HepG2 (cell line): ENCODE measurements at regions not wholly inside any gene's neighbourhood (a gene's known extent, or its start where the extent isn't known, plus 50 kb on each side); places are given as distances from the start of the nearest gene placed in this dataset.

Experiments used
- FOXK2 ChIP-seq: fragments of 450-650 bp; IDR thresholded peaks from 2 replicates; pipeline ENCODE4 v1.6.1; 2016
- ZNF556 ChIP-seq: sonication (generic); formaldehyde crosslinking; IDR thresholded peaks from 2 replicates; pipeline ENCODE4 v1.4.0; 2020; ENCODE audit warnings: mild to moderate bottlenecking, missing genetic modification reagents, borderline replicate concordance
- ZNF569 ChIP-seq: sonication (generic); formaldehyde crosslinking; IDR thresholded peaks from 2 replicates; pipeline ENCODE4 v1.5.0; 2020; ENCODE audit warnings: mild to moderate bottlenecking, missing genetic modification reagents, moderate library complexity, borderline replicate concordance
- TF ChIP-seq, protein P1 (sequence below): sonication (generic); formaldehyde crosslinking; IDR thresholded peaks from 2 replicates; pipeline ENCODE4 v1.4.0; 2020; ENCODE audit warnings: missing genetic modification reagents, borderline replicate concordance
- TF ChIP-seq, protein P2 (sequence below): sonication (generic); formaldehyde crosslinking; IDR thresholded peaks from 2 replicates; pipeline ENCODE4 v1.5.0; 2020; ENCODE audit warnings: mild to moderate bottlenecking, missing genetic modification reagents, borderline replicate concordance
- TF ChIP-seq, protein P3 (sequence below): sonication (generic); formaldehyde crosslinking; IDR thresholded peaks from 2 replicates; pipeline ENCODE4 v1.8.1; 2023; ENCODE audit warnings: mild to moderate bottlenecking, moderate library complexity, missing genetic modification reagents

DNA sequence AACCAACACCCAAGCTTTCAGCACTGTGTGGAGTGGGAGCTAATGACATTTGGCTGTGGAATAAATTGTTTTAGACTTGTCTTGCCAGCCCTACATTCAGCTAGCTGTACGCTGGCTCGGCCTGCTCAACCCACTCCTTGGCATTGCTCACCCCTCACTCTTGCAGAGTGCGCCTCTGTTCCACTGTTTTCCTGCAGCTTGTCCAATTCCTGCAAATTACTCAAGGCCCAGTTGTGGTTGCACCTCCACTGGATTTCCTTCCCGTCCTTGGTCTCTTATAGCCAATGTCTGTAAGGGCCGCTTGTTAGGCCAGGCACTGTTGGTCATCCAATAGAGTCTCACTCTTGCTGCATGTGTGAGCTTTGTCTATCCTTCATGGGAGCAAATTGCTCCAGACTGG is 55.5 kb upstream of the ADRA1D start (continued):
- TF ChIP-seq, protein P1, sequence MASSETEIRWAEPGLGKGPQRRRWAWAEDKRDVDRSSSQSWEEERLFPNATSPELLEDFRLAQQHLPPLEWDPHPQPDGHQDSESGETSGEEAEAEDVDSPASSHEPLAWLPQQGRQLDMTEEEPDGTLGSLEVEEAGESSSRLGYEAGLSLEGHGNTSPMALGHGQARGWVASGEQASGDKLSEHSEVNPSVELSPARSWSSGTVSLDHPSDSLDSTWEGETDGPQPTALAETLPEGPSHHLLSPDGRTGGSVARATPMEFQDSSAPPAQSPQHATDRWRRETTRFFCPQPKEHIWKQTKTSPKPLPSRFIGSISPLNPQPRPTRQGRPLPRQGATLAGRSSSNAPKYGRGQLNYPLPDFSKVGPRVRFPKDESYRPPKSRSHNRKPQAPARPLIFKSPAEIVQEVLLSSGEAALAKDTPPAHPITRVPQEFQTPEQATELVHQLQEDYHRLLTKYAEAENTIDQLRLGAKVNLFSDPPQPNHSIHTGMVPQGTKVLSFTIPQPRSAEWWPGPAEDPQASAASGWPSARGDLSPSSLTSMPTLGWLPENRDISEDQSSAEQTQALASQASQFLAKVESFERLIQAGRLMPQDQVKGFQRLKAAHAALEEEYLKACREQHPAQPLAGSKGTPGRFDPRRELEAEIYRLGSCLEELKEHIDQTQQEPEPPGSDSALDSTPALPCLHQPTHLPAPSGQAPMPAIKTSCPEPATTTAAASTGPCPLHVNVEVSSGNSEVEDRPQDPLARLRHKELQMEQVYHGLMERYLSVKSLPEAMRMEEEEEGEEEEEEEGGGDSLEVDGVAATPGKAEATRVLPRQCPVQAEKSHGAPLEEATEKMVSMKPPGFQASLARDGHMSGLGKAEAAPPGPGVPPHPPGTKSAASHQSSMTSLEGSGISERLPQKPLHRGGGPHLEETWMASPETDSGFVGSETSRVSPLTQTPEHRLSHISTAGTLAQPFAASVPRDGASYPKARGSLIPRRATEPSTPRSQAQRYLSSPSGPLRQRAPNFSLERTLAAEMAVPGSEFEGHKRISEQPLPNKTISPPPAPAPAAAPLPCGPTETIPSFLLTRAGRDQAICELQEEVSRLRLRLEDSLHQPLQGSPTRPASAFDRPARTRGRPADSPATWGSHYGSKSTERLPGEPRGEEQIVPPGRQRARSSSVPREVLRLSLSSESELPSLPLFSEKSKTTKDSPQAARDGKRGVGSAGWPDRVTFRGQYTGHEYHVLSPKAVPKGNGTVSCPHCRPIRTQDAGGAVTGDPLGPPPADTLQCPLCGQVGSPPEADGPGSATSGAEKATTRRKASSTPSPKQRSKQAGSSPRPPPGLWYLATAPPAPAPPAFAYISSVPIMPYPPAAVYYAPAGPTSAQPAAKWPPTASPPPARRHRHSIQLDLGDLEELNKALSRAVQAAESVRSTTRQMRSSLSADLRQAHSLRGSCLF (CRISPR knock-in tag): no peak
- TF ChIP-seq FOXK2: no peak
- TF ChIP-seq, protein P2, sequence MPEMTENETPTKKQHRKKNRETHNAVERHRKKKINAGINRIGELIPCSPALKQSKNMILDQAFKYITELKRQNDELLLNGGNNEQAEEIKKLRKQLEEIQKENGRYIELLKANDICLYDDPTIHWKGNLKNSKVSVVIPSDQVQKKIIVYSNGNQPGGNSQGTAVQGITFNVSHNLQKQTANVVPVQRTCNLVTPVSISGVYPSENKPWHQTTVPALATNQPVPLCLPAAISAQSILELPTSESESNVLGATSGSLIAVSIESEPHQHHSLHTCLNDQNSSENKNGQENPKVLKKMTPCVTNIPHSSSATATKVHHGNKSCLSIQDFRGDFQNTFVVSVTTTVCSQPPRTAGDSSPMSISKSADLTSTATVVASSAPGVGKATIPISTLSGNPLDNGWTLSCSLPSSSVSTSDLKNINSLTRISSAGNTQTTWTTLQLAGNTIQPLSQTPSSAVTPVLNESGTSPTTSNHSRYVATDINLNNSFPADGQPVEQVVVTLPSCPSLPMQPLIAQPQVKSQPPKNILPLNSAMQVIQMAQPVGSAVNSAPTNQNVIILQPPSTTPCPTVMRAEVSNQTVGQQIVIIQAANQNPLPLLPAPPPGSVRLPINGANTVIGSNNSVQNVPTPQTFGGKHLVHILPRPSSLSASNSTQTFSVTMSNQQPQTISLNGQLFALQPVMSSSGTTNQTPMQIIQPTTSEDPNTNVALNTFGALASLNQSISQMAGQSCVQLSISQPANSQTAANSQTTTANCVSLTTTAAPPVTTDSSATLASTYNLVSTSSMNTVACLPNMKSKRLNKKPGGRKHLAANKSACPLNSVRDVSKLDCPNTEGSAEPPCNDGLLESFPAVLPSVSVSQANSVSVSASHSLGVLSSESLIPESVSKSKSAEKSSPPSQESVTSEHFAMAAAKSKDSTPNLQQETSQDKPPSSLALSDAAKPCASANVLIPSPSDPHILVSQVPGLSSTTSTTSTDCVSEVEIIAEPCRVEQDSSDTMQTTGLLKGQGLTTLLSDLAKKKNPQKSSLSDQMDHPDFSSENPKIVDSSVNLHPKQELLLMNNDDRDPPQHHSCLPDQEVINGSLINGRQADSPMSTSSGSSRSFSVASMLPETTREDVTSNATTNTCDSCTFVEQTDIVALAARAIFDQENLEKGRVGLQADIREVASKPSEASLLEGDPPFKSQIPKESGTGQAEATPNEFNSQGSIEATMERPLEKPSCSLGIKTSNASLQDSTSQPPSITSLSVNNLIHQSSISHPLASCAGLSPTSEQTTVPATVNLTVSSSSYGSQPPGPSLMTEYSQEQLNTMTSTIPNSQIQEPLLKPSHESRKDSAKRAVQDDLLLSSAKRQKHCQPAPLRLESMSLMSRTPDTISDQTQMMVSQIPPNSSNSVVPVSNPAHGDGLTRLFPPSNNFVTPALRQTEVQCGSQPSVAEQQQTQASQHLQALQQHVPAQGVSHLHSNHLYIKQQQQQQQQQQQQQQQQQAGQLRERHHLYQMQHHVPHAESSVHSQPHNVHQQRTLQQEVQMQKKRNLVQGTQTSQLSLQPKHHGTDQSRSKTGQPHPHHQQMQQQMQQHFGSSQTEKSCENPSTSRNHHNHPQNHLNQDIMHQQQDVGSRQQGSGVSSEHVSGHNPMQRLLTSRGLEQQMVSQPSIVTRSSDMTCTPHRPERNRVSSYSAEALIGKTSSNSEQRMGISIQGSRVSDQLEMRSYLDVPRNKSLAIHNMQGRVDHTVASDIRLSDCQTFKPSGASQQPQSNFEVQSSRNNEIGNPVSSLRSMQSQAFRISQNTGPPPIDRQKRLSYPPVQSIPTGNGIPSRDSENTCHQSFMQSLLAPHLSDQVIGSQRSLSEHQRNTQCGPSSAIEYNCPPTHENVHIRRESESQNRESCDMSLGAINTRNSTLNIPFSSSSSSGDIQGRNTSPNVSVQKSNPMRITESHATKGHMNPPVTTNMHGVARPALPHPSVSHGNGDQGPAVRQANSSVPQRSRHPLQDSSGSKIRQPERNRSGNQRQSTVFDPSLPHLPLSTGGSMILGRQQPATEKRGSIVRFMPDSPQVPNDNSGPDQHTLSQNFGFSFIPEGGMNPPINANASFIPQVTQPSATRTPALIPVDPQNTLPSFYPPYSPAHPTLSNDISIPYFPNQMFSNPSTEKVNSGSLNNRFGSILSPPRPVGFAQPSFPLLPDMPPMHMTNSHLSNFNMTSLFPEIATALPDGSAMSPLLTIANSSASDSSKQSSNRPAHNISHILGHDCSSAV (CRISPR knock-in tag): no peak
- TF ChIP-seq ZNF556 (CRISPR knock-in tag): no peak
- no peak for TF ChIP-seq ZNF569 (CRISPR knock-in tag)
- TF ChIP-seq, protein P3, sequence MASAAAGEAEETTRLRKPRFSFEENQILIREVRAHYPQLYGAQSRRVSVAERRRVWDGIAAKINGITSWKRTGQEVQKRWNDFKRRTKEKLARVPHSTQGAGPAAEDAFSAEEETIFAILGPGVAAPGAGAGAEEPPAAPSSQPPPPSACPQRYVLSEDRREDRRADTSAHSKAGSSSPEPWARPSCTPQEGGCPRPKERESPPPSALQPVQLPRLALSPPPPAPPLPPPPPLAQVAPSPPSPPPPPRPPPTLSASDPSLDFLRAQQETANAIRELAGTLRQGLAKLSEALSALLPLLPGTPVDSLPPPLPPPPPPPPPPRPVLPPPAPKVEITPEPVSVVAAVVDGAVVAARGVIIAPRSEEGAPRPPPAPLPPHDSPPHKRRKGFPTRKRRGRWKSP (CRISPR knock-in tag): no peak
